HuH-7 (cell line): ENCODE measurements at regions not wholly inside any gene's neighbourhood (a gene's known extent, or its start where the extent isn't known, plus 50 kb on each side); places are given as distances from the start of the nearest gene placed in this dataset.
"Not testable (repeated sequence)": the region's sequence is repeated elsewhere in the genome, so short reads cannot be mapped to it uniquely, and the experiment has no call there.

Experiments used
- DNase-seq: peaks from one replicate; pipeline ENCODE4 v3.0.0; 2011; ENCODE audit warnings: low spot score

DNA sequence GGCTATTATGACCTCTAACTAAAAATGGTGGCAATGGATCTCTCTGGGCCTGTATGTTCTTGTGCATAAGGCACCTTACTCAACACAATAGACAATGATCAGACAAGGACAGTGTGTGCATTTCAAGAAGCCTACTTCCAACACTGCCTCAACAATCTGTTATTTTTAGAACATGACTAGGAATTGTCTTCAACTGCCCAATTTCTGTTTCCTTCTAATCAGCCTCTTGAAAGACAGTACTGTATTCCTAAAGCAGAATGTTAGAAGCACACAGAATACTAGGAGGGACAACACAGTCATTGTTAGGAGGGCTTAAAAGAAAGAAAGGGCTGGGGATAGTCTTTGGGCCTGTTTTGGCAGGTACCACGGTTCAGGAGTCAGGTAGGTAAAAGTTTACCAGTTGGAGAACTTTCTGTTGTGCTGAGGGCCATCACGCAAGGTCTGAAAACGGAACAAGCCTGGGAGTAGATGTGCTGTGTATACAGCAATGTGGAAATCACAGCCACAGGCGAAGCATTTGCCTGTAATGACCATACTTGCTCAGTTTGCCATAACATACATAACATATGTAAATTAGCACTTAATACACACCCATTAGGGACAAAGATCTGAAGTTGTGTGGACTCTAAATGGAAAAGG, 100.8 kb upstream of the ATXN3L start:
- no peak for DNase-seq

DNA sequence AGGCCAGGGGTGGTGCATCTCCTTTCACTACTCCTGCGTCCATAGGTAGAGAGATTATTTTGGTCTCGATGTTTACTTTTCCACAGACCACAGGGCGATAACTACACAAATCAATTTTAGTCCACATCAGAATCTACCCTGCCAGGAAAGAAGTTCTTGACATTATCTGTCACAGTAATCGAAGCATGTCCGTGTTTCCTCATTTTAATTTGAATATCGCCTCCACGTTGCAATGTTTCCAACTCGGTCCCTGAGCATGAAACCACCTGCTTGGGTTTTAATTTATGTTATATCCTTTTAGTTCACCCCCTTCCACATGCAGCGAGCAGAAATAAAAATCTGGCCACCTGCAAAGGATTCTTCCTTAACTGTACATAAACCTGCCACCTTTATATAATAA, 100.1 kb upstream of the ATXN3L start:
- no peak for DNase-seq

DNA sequence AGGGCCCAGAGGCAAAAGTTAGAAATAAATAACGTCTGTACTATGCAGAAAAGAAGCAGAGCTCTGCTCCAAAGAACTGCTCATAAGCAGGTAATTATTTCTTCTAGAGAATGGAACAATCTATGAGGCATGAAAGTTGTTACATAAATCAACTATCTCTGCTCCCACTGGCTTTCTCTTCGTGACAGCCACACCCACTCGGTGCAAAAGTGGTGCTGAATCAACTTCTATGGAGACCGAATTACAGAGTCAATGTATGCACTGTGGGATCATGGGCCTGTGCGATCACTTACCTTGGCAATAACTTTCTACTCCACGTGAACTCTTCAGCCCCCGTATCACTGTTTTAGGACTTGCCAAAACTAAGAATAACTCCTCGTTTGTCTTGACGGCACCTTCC, 99.4 kb upstream of the ATXN3L start:
- DNase-seq = no peak

DNA sequence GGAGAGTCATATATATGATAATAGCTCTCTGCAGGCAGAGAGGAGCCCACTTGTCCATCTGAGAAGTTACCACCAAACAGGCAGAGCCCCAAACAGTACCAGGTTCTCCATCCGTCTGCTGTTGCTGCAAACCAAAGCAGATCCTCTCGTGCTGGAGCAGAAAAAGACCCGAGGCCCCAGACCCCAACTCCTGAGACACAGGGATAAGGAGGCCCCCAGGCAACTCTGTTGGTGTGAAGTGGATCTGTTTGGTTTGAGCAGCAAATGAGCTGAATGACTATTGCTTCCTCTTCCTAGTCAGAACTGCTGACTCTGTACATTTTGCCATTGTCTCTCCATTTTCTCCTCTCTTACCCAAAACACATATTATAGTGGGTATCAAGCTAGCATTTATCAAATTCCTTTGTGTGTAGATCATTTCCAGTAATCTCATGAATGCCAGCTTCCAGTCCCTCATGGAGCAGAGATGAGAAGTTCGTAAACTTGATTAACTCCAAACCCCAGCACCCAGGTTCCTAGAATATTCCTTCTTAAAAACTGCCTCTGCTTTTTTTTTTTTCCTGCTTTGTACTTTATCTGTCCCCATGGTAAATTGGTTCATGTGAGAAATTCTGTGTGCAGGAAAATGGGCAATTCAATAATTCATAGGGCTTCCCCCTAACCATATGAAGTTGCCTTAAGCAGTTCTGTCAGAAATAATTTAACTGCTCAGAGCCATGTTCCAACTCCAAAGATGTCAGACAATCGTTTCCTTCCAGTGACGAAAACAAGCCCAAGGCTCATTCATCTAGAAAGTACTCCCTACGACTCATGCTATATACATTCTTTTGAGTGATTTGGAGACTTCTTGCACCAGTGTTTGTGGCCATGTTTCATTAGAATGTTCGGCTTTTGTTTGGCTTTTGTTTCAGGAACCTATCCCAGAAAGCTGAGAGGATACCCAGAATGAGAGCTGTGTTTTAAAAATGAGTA, 98.6 kb upstream of the ATXN3L start:
- no peak for DNase-seq

DNA sequence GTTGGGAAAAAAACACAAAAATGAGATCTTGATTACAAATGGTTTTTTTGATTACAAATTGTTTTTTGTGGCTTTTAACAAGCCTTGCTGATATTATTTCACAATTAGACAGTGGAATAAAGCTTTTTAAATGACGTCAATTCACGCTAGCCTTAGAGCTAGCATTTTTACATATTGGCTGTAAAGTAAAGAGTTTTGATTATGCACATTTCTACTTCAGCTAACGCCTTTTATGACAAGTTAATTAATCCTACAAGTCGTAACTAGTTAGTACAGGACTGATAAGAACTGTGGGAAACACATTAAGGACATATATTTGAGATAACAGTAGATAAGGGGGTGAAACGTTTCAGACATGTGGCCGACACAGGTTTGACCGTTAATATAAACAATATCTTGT, 95.7 kb upstream of the ATXN3L start:
- no peak for DNase-seq

- no peak for DNase-seq
Observed at GRCh38 chrX:13414006-13414647, 94.3 kb upstream of the ATXN3L start.

- DNase-seq = no peak
Observed at GRCh38 chrX:13412208-13412600, 92.4 kb upstream of the ATXN3L start.

DNA sequence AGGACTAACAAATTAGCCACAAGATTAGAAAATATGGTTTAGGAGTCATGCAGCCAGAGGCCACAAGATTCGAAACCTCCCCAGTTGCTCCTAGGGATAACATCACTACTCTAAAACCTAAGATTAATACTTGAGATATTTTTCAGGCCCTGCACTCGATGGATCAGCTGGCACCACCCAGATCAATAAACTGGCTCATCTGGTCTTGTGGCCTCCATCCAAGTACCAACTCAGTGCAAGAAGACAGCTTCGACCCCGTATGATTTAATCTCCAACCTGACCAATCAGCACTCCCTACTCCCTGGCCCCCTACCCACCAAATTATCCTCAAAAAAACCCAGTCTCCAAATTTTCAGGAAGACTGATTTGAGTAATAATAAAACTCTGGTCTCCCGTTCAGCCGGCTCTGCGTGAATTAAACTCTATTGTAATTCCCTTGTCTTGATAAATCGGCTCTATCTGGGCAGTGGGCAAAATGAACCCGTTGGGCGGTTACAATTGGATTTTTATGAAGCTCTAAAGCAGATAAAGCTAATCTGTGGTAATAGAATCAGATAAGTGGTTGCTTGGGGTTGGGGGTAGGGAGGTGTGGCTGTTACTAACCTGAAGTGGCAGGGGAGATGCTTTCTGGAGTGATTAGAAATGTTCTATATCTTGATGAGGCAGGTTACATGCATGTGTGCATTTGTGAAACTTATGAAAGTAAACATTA, 91.8 kb upstream of the ATXN3L start:
- no peak for DNase-seq

DNA sequence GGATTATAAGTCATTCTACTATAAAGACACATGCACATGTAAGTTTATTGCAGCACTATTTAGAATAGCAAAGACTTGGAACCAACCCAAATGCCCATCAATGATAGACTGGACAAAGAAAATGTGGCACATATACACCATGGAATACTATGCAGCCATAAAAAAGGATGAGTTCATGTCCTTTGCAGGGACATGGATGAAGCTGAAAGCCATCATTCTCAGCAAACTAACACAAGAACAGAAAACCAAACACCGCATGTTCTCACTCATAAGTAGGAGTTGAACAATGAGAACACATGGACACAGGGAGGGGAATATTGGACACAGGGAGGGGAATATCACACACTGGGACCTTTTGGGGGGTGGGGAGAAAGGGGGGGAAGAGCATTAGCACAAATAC, 88.7 kb upstream of the ATXN3L start:
- not testable (repeated sequence) for DNase-seq

DNA sequence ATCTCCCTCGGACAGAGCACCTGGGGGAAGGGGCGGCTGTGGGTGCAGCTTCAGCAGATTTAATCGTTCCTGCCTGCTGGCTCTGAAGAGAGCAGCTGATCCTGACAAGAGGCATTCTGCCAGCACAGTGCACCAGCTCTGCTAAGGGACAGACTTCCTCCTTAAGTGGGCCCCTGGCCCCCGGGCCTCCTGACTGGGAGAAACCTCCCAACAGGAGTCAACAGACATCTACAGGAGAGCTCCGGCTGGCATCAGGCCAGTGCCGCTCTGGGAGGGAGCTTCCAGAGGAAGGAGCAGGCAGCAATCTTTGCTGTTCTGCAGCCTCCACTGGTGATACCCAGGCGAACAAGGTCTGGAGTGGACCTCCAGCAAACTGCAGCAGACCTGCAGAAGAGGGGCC, 84.9 kb upstream of the ATXN3L start:
- not testable (repeated sequence) for DNase-seq

DNA sequence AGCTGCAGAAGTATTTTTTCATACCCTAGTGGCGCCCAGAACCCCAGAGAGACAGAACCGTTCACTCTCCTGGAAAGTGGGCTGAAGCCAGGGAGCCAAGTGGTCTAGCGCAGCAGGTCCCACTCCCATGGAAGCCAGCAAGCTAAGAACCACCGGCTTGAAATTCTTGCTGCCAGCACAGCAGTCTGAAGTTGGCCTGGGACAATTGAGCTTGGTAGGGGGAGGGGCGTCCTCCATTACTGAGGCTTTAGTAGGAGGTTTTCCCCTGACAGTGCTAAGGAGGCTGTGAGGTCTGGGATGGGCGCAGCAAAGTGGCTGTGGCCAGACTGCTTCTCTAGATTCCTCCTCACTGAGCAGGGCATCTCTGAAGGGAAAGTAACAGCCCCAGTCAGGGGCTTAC, 84.5 kb upstream of the ATXN3L start:
- no peak for DNase-seq

DNA sequence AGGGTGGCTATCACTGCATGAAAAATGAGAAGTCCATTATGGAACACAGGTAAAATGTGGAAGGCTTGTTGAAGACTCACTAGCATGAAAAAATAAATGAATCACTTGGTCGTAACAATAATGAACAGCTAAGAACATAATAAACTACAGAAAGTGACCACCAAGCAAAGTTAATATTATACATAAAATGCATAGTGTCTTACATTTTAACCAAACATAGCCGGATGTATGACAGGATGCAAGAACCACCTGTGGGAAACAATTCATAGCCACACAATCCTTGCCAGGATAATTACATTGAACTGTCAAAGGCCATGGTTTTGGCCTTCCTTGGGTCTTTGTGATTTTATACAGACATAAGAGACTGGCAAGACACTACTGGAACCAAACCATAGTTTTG, 81.9 kb upstream of the ATXN3L start:
- no peak for DNase-seq

- no peak for DNase-seq
Observed at GRCh38 chrX:13398839-13399238, 79.0 kb upstream of the ATXN3L start.

DNA sequence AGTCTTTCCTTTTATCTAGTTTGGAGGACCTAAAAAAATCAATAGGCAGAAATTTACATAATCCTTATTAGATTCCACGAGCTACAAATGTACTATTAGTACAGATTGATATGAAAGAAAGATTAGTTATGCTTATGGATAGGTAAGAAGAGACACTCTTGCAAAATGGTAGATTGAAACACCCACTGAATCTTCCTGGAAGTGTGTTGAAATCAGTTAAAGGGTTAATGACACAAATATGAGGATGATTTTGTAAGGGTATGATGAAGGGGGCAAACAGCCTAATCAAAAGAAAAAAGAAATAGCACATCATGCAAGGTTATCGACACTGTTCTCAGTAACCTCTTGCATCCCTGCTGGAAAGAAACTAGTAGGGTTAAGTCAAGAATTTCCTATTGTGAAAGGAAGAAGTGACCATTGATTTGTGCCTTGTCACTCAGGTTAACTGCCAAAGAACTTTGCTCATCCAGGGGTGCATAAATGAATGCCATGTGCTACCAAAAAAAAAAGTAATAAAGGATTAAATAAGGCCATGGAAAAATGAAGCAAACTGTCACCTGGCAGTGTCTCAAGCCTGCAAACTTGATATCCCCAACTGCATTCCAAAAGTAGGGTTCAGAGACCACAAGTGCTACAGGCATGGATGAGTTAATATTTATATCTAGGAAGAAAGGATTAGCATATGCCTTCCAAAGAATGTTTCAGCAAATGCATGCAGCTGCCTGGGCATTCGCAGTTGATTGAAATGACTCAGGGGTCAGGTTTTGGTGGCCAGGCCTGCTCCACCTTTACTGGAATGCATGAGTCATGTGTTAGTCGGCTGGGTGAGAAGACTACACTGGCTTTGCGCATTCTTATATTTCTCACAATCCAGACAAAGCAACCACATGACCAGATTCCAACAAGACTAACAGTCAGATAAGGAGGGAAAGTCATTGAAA, 78.3 kb upstream of the ATXN3L start:
- no peak for DNase-seq

DNA sequence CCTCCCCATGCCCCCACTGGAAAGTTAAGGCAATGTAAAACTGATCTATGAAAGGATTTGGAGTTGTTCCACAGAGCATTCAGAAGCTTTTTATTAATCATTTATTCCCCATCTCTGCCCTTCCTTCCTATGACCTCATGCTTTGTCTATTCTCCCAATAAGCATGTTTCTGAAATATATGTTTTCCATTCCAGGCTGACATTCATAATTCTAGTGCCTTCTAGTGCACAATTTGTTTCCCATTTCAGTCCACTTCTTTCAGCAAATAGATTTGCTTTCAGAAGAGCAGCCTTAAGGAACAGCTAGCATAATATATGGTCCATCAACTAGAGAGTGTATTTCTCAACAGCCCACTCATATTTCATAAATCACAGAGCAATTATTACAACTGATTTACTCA, 77.1 kb upstream of the ATXN3L start:
- no peak for DNase-seq

- DNase-seq = no peak
Observed at GRCh38 chrX:13389501-13389900, 69.6 kb upstream of the ATXN3L start.

DNA sequence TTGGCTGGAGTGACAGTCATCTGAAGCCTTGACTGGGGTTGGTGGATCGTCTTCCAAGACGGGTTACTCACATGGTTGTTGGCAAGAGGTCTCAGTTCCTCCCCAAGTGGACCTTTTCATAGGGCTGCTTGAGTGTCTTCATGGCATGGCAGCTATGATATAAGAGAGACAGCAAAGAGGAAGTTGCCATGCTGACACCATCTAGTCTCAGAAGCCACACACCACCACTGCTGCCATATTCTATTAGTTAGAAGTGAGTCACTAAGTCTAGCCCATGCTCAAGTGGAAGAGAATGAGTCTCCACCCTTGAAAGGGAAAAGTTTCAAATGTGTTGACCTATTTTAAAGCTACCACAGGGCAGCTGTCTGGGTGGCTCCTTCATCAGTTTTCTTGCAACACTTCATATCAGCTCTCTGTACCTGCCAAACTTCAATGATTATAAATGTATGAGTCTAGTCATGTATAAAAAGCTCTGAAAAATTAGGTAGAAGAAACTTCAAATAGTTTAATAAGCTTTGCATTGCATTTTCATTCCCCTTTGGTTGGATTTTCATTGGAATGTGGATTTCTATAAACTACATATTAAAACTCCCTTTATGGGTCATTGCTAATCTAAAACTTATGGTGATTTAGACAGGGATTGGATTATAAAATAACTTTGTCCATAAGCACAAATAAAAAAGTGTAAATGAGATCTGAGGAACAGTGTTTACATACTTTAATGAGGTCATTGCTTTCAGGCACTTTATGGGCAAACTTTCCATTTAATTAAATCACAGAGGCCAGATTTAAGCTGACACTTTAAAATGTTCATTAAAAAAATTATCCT, 68.0 kb upstream of the ATXN3L start:
- DNase-seq = no peak

DNA sequence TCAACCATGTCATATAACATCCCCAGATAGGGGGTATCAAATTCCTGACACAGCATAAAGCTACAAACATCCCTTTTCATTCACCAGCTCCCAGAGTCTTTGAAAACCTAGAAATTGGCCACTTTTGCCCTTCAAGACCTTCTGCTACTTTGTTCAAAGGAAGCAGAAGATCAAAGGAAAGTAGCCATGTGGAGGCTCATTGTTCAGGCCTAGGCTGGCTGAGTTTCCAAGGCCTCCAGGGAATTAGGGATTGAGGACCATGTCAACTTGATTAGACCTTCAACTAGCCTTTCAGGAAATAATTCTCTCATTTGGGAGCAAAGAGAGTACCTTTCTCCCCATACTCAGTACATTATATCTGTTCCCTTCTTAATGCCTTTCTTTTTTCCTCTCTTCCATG, 66.8 kb upstream of the ATXN3L start:
- no peak for DNase-seq

- no peak for DNase-seq
Observed at GRCh38 chrX:13386092-13386491, 66.2 kb upstream of the ATXN3L start.

GRCh38 chrX:13383907-13384306, 64.1 kb upstream of the ATXN3L start:
- DNase-seq = no peak
